ENCODE measurements at regions not wholly inside any gene's neighbourhood (a gene's known extent, or its start where the extent isn't known, plus 50 kb on each side); places are given as distances from the start of the nearest gene placed in this dataset.

DNA sequence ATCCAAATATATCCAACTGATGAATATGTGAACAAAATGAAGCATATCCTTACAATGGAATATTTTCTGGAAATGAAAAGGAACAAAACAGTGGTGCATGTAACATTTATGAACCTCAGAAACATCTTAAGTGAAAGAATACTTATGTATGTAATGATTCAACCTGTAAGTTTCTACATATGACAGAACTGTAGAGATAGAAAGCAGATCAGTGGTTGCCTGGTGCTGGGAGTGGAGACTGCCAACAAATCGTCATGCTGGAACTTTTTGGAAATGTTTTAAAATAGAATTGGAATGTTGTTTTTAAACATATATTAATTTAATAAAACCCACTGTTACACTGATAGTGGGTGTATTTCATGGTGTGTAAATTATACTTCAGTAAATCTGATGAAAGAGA is 667.5 kb downstream of the RAPGEF2 start:
- Mint-ChIP-seq H3K27me3 (ENCODE audit: insufficient read depth) (no peaks in the 10 kb centered on the region), H3K36me3 (ENCODE audit: low read depth) (no peaks in the 10 kb centered on the region), H3K9me3 (peaks cover 20% of the 10 kb centered on the region), H3K4me3 (no peak overlapping the region), H3K4me1 (ENCODE audit: low read depth) (no peaks in the 10 kb centered on the region), H3K27ac (no peak overlapping the region)
- TF ChIP-seq, protein P1, sequence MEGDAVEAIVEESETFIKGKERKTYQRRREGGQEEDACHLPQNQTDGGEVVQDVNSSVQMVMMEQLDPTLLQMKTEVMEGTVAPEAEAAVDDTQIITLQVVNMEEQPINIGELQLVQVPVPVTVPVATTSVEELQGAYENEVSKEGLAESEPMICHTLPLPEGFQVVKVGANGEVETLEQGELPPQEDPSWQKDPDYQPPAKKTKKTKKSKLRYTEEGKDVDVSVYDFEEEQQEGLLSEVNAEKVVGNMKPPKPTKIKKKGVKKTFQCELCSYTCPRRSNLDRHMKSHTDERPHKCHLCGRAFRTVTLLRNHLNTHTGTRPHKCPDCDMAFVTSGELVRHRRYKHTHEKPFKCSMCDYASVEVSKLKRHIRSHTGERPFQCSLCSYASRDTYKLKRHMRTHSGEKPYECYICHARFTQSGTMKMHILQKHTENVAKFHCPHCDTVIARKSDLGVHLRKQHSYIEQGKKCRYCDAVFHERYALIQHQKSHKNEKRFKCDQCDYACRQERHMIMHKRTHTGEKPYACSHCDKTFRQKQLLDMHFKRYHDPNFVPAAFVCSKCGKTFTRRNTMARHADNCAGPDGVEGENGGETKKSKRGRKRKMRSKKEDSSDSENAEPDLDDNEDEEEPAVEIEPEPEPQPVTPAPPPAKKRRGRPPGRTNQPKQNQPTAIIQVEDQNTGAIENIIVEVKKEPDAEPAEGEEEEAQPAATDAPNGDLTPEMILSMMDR (IDR thresholded peaks at IDR 0.05), result no peak
- DNase-seq, result no peak

DNA sequence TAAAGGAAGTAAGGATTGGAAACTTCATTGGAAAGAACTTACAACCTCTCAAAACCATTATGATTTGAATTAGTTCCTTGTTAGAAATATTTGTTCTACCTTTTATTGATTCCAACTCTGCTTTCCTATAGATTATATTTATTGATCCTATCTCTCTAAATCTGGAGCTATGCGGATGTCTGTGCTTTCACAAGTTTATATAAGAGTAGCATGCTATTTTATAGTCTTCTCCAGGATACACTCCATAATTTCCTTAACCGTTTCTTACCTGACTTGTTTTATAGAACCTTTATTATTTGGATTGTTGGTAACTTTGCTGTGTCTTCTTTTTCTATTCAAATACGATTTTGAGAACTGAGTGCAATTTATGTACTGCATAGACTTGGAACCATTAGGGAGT is 668.1 kb downstream of the RAPGEF2 start:
- Mint-ChIP-seq H3K9me3 (peaks cover 20% of the 10 kb centered on the region), H3K4me3 (no peak overlapping the region), H3K27me3 (ENCODE audit: insufficient read depth) (no peaks in the 10 kb centered on the region), H3K4me1 (ENCODE audit: low read depth) (no peaks in the 10 kb centered on the region), H3K36me3 (ENCODE audit: low read depth) (no peaks in the 10 kb centered on the region), H3K27ac (no peak overlapping the region)
- TF ChIP-seq, protein P1 (IDR thresholded peaks at IDR 0.05), result no peak
- no peak for DNase-seq

DNA sequence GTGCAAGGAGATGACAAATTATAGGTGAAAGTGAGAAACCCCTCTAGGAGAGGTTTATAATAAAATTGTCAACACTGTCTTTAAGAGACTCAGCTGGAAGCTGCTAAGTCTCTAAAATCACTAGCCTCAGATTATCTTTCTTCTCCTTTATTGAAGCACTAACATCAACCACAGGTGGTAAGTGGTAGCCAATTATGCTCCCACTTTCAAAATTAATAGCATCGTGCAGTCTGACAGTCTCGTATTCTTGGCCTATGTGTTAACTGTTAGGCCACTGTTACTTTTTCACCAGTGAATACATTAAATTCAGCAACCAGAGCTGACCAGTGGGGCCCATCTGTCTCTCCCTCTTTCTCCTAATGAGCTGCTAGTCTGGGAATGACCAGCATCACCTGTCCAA is 674.1 kb downstream of the RAPGEF2 start:
- no peaks in the 10 kb centered on the region for H3K36me3 Mint-ChIP-seq (ENCODE audit: low read depth)
- H3K27ac Mint-ChIP-seq, result no peak overlapping the region
- DNase-seq, result no peak
- no peaks in the 10 kb centered on the region for H3K27me3 Mint-ChIP-seq (ENCODE audit: insufficient read depth)
- H3K9me3 Mint-ChIP-seq, result peaks cover 20% of the 10 kb centered on the region
- no peaks in the 10 kb centered on the region for H3K4me1 Mint-ChIP-seq (ENCODE audit: low read depth)
- TF ChIP-seq, protein P1 (IDR thresholded peaks at IDR 0.05), result no peak
- H3K4me3 Mint-ChIP-seq, result no peak overlapping the region

DNA sequence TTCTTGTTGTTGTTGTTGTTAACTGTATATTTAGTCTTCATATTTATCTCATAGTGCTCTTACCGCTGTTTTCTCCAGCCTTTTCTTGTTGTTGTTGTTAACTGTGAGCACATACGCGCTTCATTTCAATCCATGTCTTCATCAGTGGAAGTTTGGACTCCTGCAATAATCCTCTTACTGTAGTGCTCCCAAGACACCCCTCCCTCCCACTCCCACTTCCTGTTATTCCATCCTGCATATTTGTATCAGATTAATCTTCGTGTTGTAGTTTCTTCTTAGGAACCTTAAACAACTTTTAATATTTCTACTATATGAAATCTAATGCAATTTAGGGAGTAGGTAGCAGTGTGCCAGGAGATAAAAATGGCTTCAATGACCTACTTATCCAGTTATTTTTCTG is 674.8 kb downstream of the RAPGEF2 start:
- H3K36me3 Mint-ChIP-seq (ENCODE audit: low read depth), result no peaks in the 10 kb centered on the region
- no peaks in the 10 kb centered on the region for H3K27me3 Mint-ChIP-seq (ENCODE audit: insufficient read depth)
- peaks cover 13% of the 10 kb centered on the region; the same call in 1 of the 2 replicates for H3K9me3 Mint-ChIP-seq
- no peak overlapping the region for H3K27ac Mint-ChIP-seq
- TF ChIP-seq, protein P1 (IDR thresholded peaks at IDR 0.05), result no peak
- H3K4me3 Mint-ChIP-seq, result no peak overlapping the region
- H3K4me1 Mint-ChIP-seq (ENCODE audit: low read depth), result no peaks in the 10 kb centered on the region
- no peak for DNase-seq

DNA sequence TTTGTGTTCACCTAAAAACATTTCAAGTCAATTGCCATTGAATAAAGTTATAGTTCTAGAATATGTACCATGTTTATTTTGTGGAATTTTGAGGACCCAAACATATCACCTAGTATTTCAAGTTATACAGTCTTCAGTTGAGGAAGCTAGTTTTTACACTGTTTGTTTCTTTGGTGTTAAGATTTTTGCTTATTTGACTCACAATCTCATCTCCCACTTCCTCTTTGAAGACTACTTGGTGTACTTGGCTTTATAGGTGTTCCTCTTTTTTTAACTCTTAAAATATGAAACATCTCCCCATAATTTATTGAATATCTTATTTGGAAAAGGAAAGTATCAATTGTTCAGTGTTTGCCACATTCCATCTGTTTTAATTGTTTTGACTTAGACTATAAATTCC is 675.4 kb downstream of the RAPGEF2 start:
- no peaks in the 10 kb centered on the region for H3K36me3 Mint-ChIP-seq (ENCODE audit: low read depth)
- no peak for DNase-seq
- TF ChIP-seq, protein P1 (IDR thresholded peaks at IDR 0.05), result no peak
- H3K9me3 Mint-ChIP-seq, result peaks cover 9% of the 10 kb centered on the region; the same call in 1 of the 2 replicates
- H3K4me3 Mint-ChIP-seq, result no peak overlapping the region
- no peak overlapping the region for H3K27ac Mint-ChIP-seq
- no peaks in the 10 kb centered on the region for H3K27me3 Mint-ChIP-seq (ENCODE audit: insufficient read depth)
- no peaks in the 10 kb centered on the region for H3K4me1 Mint-ChIP-seq (ENCODE audit: low read depth)

DNA sequence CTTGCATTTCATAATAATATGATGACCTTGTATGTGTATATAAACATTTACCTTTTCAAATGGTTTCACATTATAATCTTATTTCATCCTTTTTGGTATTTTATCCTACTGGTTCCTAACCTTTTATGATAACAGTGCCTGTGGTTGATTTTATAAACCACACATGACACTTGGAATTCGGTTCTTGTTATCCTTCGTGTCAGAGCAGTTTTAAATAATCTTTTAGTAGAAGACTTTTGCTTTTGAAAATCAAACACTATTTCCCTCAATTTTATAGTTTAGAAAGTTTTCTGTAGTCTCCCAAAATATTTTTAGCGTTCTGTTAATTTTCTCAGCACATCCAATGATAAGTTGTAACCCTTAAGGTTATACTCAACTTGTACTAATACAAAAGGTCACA is 676.8 kb downstream of the RAPGEF2 start:
- DNase-seq, result no peak
- TF ChIP-seq, protein P1 (IDR thresholded peaks at IDR 0.05), result no peak
- no peaks in the 10 kb centered on the region; the same call in none of the 2 replicates for H3K9me3 Mint-ChIP-seq
- H3K4me3 Mint-ChIP-seq, result no peak overlapping the region
- H3K36me3 Mint-ChIP-seq (ENCODE audit: low read depth), result no peaks in the 10 kb centered on the region
- no peaks in the 10 kb centered on the region for H3K27me3 Mint-ChIP-seq (ENCODE audit: insufficient read depth)
- no peak overlapping the region for H3K27ac Mint-ChIP-seq
- H3K4me1 Mint-ChIP-seq (ENCODE audit: low read depth), result no peaks in the 10 kb centered on the region
